Thyroid gland (tissue), 4 donors: ENCODE measurements at regions not wholly inside any gene's neighbourhood (a gene's known extent, or its start where the extent isn't known, plus 50 kb on each side); places are given as distances from the start of the nearest gene placed in this dataset.
"Not testable (repeated sequence)": the region's sequence is repeated elsewhere in the genome, so short reads cannot be mapped to it uniquely, and the experiment has no call there.

Experiments
- CTCF ChIP-seq, 6 experiments: fragments of 200-600 bp in 3 of 6; fragments of 450-650 bp in 3 of 6; sonication (generic) in 3 of 6; IDR thresholded peaks; one replicate each; pipeline ENCODE4 v1.5.1; 2016 to 2019; ENCODE audit warnings: antibody characterized with exemption in 6 of 6, mild to moderate bottlenecking in 2 of 6, inconsistent platforms in 1 of 6, moderate library complexity in 1 of 6
- POLR2A ChIP-seq, 2 donors: fragments of 450-650 bp; IDR thresholded peaks; one replicate each; pipeline ENCODE4 v1.6.1; 2017; ENCODE audit warnings: antibody characterized with exemption in 2 of 2, mild to moderate bottlenecking in 2 of 2, moderate library complexity in 1 of 2

GRCh38 chr6:14301477-14301876 is 183.9 kb downstream of the CD83 start:
- TF ChIP-seq CTCF, POLR2A (IDR thresholded peaks at IDR 0.05): not testable (repeated sequence)
